OCI-LY7 (cell line): ENCODE measurements at regions not wholly inside any gene's neighbourhood (a gene's known extent, or its start where the extent isn't known, plus 50 kb on each side); places are given as distances from the start of the nearest gene placed in this dataset.
A peak's percentile ranks its signal among the peaks of the same experiment; 100 is the strongest.

Experiments used
- BruUV-seq: library from RNA; stranded (reverse); fragments of 400-500 nt; replicated peaks from 2 replicates; lab custom pipeline; 2021; lab: Mats Ljungman, UMichigan
- CTCF ChIA-PET: fragments of 300-600 bp; sonication (Branson Sonifier 250); formaldehyde crosslinking; loops from one replicate; lab custom pipeline; 2022; ENCODE audit warnings: antibody characterized with exemption; ENCODE audit not compliant: unreplicated experiment; lab: Charles Lee
- POLR2A ChIA-PET: fragments of 300-600 bp; sonication (Branson Sonifier 250); formaldehyde crosslinking; loops from one replicate; lab custom pipeline; 2022; ENCODE audit warnings: antibody characterized with exemption; lab: Charles Lee
- DNase-seq: peaks from one replicate; pipeline ENCODE4 v3.0.0-alpha.2; 2015; ENCODE audit warnings: low spot score
- H2AFZ ChIP-seq: fragments of 200-600 bp; sonication (generic), shearing (Covaris generic); 2 replicates; pipeline ENCODE4 v1.6.1; 2014; ENCODE audit warnings: mild to moderate bottlenecking, antibody characterized with exemption, low read length, moderate library complexity
- H3K27ac ChIP-seq: fragments of 200-600 bp; sonication (generic); 2 replicates; pipeline ENCODE4 v1.5.1; 2014; ENCODE audit warnings: mixed run types, low read depth, mild to moderate bottlenecking, moderate library complexity, low read length, inconsistent platforms; ENCODE audit not compliant: poor library complexity, severe bottlenecking
- H3K36me3 ChIP-seq: fragments of 200-600 bp; sonication (generic); 2 replicates; pipeline ENCODE4 v1.6.1; 2014; ENCODE audit warnings: mild to moderate bottlenecking, antibody characterized with exemption, low read length, moderate library complexity, mixed read lengths; ENCODE audit not compliant: insufficient read depth
- H3K4me1 ChIP-seq: fragments of 200-600 bp; sonication (generic); 2 replicates; pipeline ENCODE4 v1.5.1; 2014; ENCODE audit warnings: mild to moderate bottlenecking, low read length; ENCODE audit not compliant: insufficient read depth, poor library complexity, severe bottlenecking
- H3K4me2 ChIP-seq: fragments of 200-600 bp; sonication (generic); 2 replicates; pipeline ENCODE4 v1.6.1; 2014; ENCODE audit warnings: mild to moderate bottlenecking, low read length
- H3K4me3 ChIP-seq: fragments of 200-600 bp; sonication (generic); 2 replicates; pipeline ENCODE4 v1.5.1; 2014; ENCODE audit warnings: mild to moderate bottlenecking, low read depth, low read length; ENCODE audit not compliant: poor library complexity, severe bottlenecking
- H3K79me2 ChIP-seq: fragments of 200-600 bp; sonication (generic); 2 replicates; pipeline ENCODE4 v1.6.1; 2016; ENCODE audit warnings: low read depth, mild to moderate bottlenecking, low read length, moderate library complexity, mixed read lengths; ENCODE audit not compliant: insufficient read depth
- H3K9me2 ChIP-seq: fragments of 200-600 bp; sonication (generic); 2 replicates; pipeline ENCODE4 v1.6.1; 2016; ENCODE audit warnings: mild to moderate bottlenecking, low read length, mixed read lengths; ENCODE audit not compliant: insufficient read depth
- H3K9me3 ChIP-seq: fragments of 200-600 bp; sonication (generic); 2 replicates; pipeline ENCODE4 v1.6.1; 2014; ENCODE audit warnings: mild to moderate bottlenecking, mixed run types, low read length, mixed read lengths
- H4K20me1 ChIP-seq: fragments of 200-600 bp; sonication (generic); 2 replicates; pipeline ENCODE4 v1.6.1; 2014; ENCODE audit warnings: mild to moderate bottlenecking, antibody characterized with exemption, low read length, moderate library complexity, mixed read lengths; ENCODE audit not compliant: insufficient read depth
- CTCF ChIP-seq: fragments of 200-600 bp; sonication (generic); conservative IDR thresholded peaks from 2 replicates; pipeline ENCODE4 v1.5.1; 2014; ENCODE audit warnings: mild to moderate bottlenecking, antibody characterized with exemption, low read length, moderate library complexity, mixed read lengths
- EZH2phosphoT487 ChIP-seq: fragments of 200-600 bp; sonication (generic); IDR thresholded peaks from 2 replicates; pipeline ENCODE4 v1.6.1; 2018; ENCODE audit warnings: low read depth, borderline replicate concordance, mild to moderate bottlenecking, mixed run types, antibody characterized with exemption, low read length, moderate library complexity, mixed read lengths
- intact Hi-C: fragments of 100-400 bp; cut with micrococcal nuclease; formaldehyde crosslinking; loops from one replicate; pipeline ENCODE4 v1.10.0; 2022; ENCODE audit not compliant: unreplicated experiment

GRCh38 chr14:62082779-62083178 is 320.6 kb downstream of the SNAPC1 start:
- peaks cover 15% of the 10 kb centered on the region for H3K9me3 ChIP-seq
- H3K4me2 ChIP-seq: peak overlapping the region; percentile 71; the same call in 1 of the 2 replicates
- no TSS peak for BruUV-seq
- DNase-seq: no peak
- intact Hi-C loops: loop anchor here (5.0 kb wide), 2 partner anchors 385 to 605 kb away; partner anchors contain the start of gene HIF1A
- H3K4me3 ChIP-seq: no peak overlapping the region
- CTCF ChIA-PET: interaction anchor here (0.8 kb wide), 1 partner anchor 15 kb away, joined by 3 read pairs; no protein-coding TSS in a partner anchor
- peak overlapping the region; percentile 88 for H3K27ac ChIP-seq
- no peaks in the 10 kb centered on the region for H4K20me1 ChIP-seq
- H2AFZ ChIP-seq: peak overlapping the region; percentile 70; the same call in 1 of the 2 replicates
- H3K4me1 ChIP-seq: peaks cover 52% of the 10 kb centered on the region
- no peaks in the 10 kb centered on the region for H3K9me2 ChIP-seq
- H3K36me3 ChIP-seq: no peaks in the 10 kb centered on the region; the same call in 1 of the 2 replicates
- TF ChIP-seq CTCF (peak; percentile 23; the same call in 1 of the 2 replicates), EZH2phosphoT487 (no peak)
- POLR2A ChIA-PET: interaction anchor here (0.6 to 1.7 kb wide), 3 partner anchors 16 to 33 kb away, joined by 3 to 6 read pairs (median 5); no protein-coding TSS in a partner anchor
- no peaks in the 10 kb centered on the region for H3K79me2 ChIP-seq

GRCh38 chr14:62084020-62084419 is 321.8 kb downstream of the SNAPC1 start:
- ChIA-PET POLR2A (interaction anchor here (0.6 to 2.4 kb wide), 3 partner anchors 10 to 483 kb away, joined by 3 to 6 read pairs (median 5); no protein-coding TSS in a partner anchor), CTCF (no interaction called here)
- intact Hi-C loops: loop anchor here (5.0 kb wide), 2 partner anchors 387 to 607 kb away; partner anchors contain the start of gene HIF1A

More at GRCh38 chr14:62084020-62084419, 321.8 kb downstream of the SNAPC1 start:
- no peaks in the 10 kb centered on the region for H4K20me1 ChIP-seq
- H3K27ac ChIP-seq: no peak overlapping the region
- no peak overlapping the region for H2AFZ ChIP-seq
- H3K36me3 ChIP-seq: no peaks in the 10 kb centered on the region; the same call in 1 of the 2 replicates
- H3K9me2 ChIP-seq: no peaks in the 10 kb centered on the region
- H3K4me3 ChIP-seq: no peak overlapping the region
- no peak for DNase-seq
- H3K9me3 ChIP-seq: peaks cover 15% of the 10 kb centered on the region
- H3K79me2 ChIP-seq: no peaks in the 10 kb centered on the region
- no peak for TF ChIP-seq EZH2phosphoT487
- TF ChIP-seq CTCF: no peak
- H3K4me2 ChIP-seq: no peak overlapping the region
- H3K4me1 ChIP-seq: peaks cover 40% of the 10 kb centered on the region
- no TSS peak for BruUV-seq
